ENCODE measurements at regions not wholly inside any gene's neighbourhood (a gene's known extent, or its start where the extent isn't known, plus 50 kb on each side); places are given as distances from the start of the nearest gene placed in this dataset.

DNA sequence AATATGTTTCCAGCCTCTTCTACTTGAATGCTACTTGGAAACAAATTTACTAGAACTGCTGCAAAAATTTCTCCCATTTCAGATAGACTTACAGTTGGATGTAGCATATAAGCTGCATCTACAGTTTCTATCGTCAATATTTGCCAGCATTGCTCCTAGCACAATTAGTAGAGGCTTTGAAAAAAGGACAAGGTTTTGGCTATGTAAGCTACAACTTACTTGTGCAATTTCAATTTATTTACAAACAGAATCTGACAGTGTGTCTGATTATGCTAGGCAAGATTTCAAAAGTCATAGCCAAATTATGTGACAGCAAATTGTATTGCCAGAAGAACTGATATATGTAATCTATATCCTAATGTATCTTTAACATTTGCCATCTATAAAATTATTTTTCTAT lies 628.4 kb upstream of the FAM174A start:
- no peak for DNase-seq (ENCODE audit: low read depth in 1 of 2, low spot score in 2 of 2)
- H3K27me3 ChIP-seq (replicated peaks in 1 of 4; ENCODE audit: control insufficient read depth in 3 of 4, extremely low read depth in 1 of 4, insufficient read depth in 3 of 4, low read length in 3 of 4) = no peaks in the 10 kb centered on the region
- H3K14ac ChIP-seq (ENCODE audit: insufficient read length) = no peak overlapping the region
- H4K91ac ChIP-seq (replicated peaks; ENCODE audit: insufficient read length, low read length) = no peak overlapping the region
- H3K79me1 ChIP-seq (ENCODE audit: low read depth, low read length) = no peaks in the 10 kb centered on the region
- H3K9me3 ChIP-seq (ENCODE audit: insufficient read depth in 2 of 2, low read depth in 1 of 2, low read length in 1 of 2) = no peaks in the 10 kb centered on the region
- H2BK20ac ChIP-seq (ENCODE audit: low read length) = no peak overlapping the region
- H3K9ac ChIP-seq (replicated peaks in 1 of 4; ENCODE audit: extremely low read depth in 1 of 4, low read depth in 3 of 4, low read length in 3 of 4) = no peak overlapping the region
- no peak overlapping the region for H4K5ac ChIP-seq (ENCODE audit: insufficient read length, low read depth, low read length)
- H3K27ac ChIP-seq (ENCODE audit: low read depth, low read length) = no peak overlapping the region
- 89% methylated on average over 1 of the region's 1 CpG; no CpG with 5 or more reads in 1 of the 2 experiments for WGBS, 2 experiments (ENCODE audit: extremely low coverage in 1 of 2, insufficient coverage in 1 of 2, insufficient read length in 1 of 2, insufficient replicate concordance in 2 of 2, low coverage in 1 of 2, low lambda C conversion rate in 2 of 2, missing lambda C conversion rate in 1 of 2)
- no peak overlapping the region for H2BK12ac ChIP-seq (ENCODE audit: low read depth, low read length)
- no peak overlapping the region for H3K4me3 ChIP-seq (ENCODE audit: extremely low read depth in 1 of 4, insufficient read depth in 2 of 4, low read depth in 3 of 4, low read length in 4 of 4)
- no peak overlapping the region for H4K8ac ChIP-seq (ENCODE audit: extremely low read depth, insufficient read depth, low read length)
- no peak overlapping the region for H2BK120ac ChIP-seq (replicated peaks; ENCODE audit: low read depth, low read length)
- no peak overlapping the region for H3K23ac ChIP-seq (ENCODE audit: insufficient read length)
- H4K20me1 ChIP-seq (replicated peaks in 1 of 2; ENCODE audit: control insufficient read depth in 1 of 2, insufficient read depth in 2 of 2, low read length in 2 of 2) = no peaks in the 10 kb centered on the region
- no peak for TF ChIP-seq ZNF274 (IDR thresholded peaks at IDR 0.05; ENCODE audit: borderline replicate concordance, extremely low read depth, low read length)
- no peak for TF ChIP-seq SP2 (IDR thresholded peaks at IDR 0.05; ENCODE audit: low read length)
- TF ChIP-seq CEBPB (IDR thresholded peaks at IDR 0.05; ENCODE audit: low read depth, low read length) = no peak
- TF ChIP-seq RFX5 (IDR thresholded peaks at IDR 0.05; ENCODE audit: borderline replicate concordance, low read depth, low read length) = no peak
- no peak for TF ChIP-seq BCL11A (IDR thresholded peaks at IDR 0.05; ENCODE audit: low read depth in 2 of 2, low read length in 2 of 2)
- TF ChIP-seq BACH1 (IDR thresholded peaks at IDR 0.05; ENCODE audit: low read length) = no peak
- TF ChIP-seq EP300 (IDR thresholded peaks at IDR 0.05; ENCODE audit: borderline replicate concordance in 1 of 2, low read depth in 2 of 2, low read length in 2 of 2) = no peak
- no peak for TF ChIP-seq JUND (IDR thresholded peaks at IDR 0.05; ENCODE audit: low read length)
- no peak for TF ChIP-seq RXRA (IDR thresholded peaks at IDR 0.05; ENCODE audit: insufficient read depth, low read depth, low read length)
- H2BK5ac ChIP-seq (ENCODE audit: low read depth, low read length) = no peak overlapping the region
- H3K4ac ChIP-seq (replicated peaks; ENCODE audit: insufficient read length, low read depth, low read length) = no peak overlapping the region
- H3K79me2 ChIP-seq (ENCODE audit: control insufficient read depth in 1 of 2, insufficient read depth in 2 of 2, low read length in 2 of 2) = no peaks in the 10 kb centered on the region
- ChIA-PET CTCF (ENCODE audit: partially characterized antibody) (no interaction called here), POLR2A (ENCODE audit: partially characterized antibody) (no interaction called here)
- no peak overlapping the region for H2BK15ac ChIP-seq (ENCODE audit: low read length)
- H2AK5ac ChIP-seq (ENCODE audit: low read depth, low read length) = no peak overlapping the region
- no peaks in the 10 kb centered on the region for H3K36me3 ChIP-seq (ENCODE audit: control insufficient read depth in 2 of 4, insufficient read depth in 4 of 4, low read length in 3 of 4)
- no peak overlapping the region for H3K18ac ChIP-seq (ENCODE audit: extremely low read depth, low read length)
- no peak overlapping the region for H3K4me2 ChIP-seq (ENCODE audit: insufficient read depth in 1 of 2, low read depth in 2 of 2, low read length in 2 of 2)
- H2AFZ ChIP-seq (ENCODE audit: low read length) = no peak overlapping the region
- no peaks in the 10 kb centered on the region for H3K23me2 ChIP-seq (ENCODE audit: low read depth, low read length)
- H3K56ac ChIP-seq (replicated peaks; ENCODE audit: insufficient read length, low read depth, low read length) = no peak overlapping the region
- FAIRE-seq = no peak
- no peaks in the 10 kb centered on the region for H3K4me1 ChIP-seq (replicated peaks in 1 of 4; ENCODE audit: control insufficient read depth in 3 of 4, insufficient read depth in 4 of 4, low read length in 3 of 4)

All from H1 (cell line).